Stromal cell of bone marrow (primary cell): ENCODE measurements at regions not wholly inside any gene's neighbourhood (a gene's known extent, or its start where the extent isn't known, plus 50 kb on each side); places are given as distances from the start of the nearest gene placed in this dataset.
A peak's percentile ranks its signal among the peaks of the same experiment; 100 is the strongest.
"Not testable (repeated sequence)": the region's sequence is repeated elsewhere in the genome, so short reads cannot be mapped to it uniquely, and the experiment has no call there.

ENCODE experiments used
- DNase-seq: peaks from one replicate; pipeline ENCODE4 v3.0.0-alpha.2; 2012; ENCODE audit warnings: low read depth

- no peak for DNase-seq
These were observed 91.5 kb upstream of the KCNE2 start for GRCh38 chr21:34272321-34272720.

GRCh38 chr21:34274001-34274400 lies 89.8 kb upstream of the KCNE2 start:
- peak; percentile 37 for DNase-seq

- DNase-seq, result peak; percentile 9
These were observed 86.9 kb upstream of the KCNE2 start for GRCh38 chr21:34276711-34277425.

- no peak for DNase-seq
These were observed 85.4 kb upstream of the KCNE2 start for GRCh38 chr21:34278451-34278850.

GRCh38 chr21:34279285-34279684 lies 84.5 kb upstream of the KCNE2 start:
- DNase-seq, result no peak

- no peak for DNase-seq
These were observed 83.9 kb upstream of the KCNE2 start for GRCh38 chr21:34279883-34280282.

GRCh38 chr21:34280389-34280795 lies 83.4 kb upstream of the KCNE2 start:
- peak; percentile 9 for DNase-seq

- no peak for DNase-seq
These were observed 82.8 kb upstream of the KCNE2 start for GRCh38 chr21:34280959-34281358.

- no peak for DNase-seq
These were observed 81.6 kb upstream of the KCNE2 start for GRCh38 chr21:34282223-34282622.

- no peak for DNase-seq
These were observed 79.1 kb upstream of the KCNE2 start for GRCh38 chr21:34284666-34285065.

GRCh38 chr21:34288042-34288441 lies 75.8 kb upstream of the KCNE2 start:
- not testable (repeated sequence) for DNase-seq

- DNase-seq, result no peak
These were observed 74.0 kb upstream of the KCNE2 start for GRCh38 chr21:34289856-34290255.

- no peak for DNase-seq
These were observed 66.9 kb upstream of the KCNE2 start for GRCh38 chr21:34296878-34297277.

GRCh38 chr21:34298534-34299167 lies 65.2 kb upstream of the KCNE2 start:
- DNase-seq, result no peak

GRCh38 chr21:34299168-34299539 lies 64.7 kb upstream of the KCNE2 start:
- DNase-seq, result no peak

- DNase-seq, result no peak
These were observed 61.3 kb upstream of the KCNE2 start for GRCh38 chr21:34302521-34302920.

- no peak for DNase-seq
These were observed 57.9 kb upstream of the KCNE2 start for GRCh38 chr21:34305605-34306604.

GRCh38 chr21:34307991-34308532 lies 55.7 kb upstream of the KCNE2 start:
- no peak for DNase-seq

- no peak for DNase-seq
These were observed 52.1 kb upstream of the KCNE2 start for GRCh38 chr21:34311561-34312330.

GRCh38 chr21:34313116-34313515 lies 50.7 kb upstream of the KCNE2 start:
- no peak for DNase-seq
